ENCODE measurements at regions not wholly inside any gene's neighbourhood (a gene's known extent, or its start where the extent isn't known, plus 50 kb on each side); places are given as distances from the start of the nearest gene placed in this dataset.

- H3K27ac Mint-ChIP-seq = no peak overlapping the region
- WGBS (ENCODE audit: insufficient coverage) = no CpG with 5 or more reads among the region's 1 CpG
- CTCF ChIA-PET = interaction anchor here (0.6 to 3.6 kb wide), 91 partner anchors 9 to 1593 kb away, joined by 3 to 57 read pairs (median 4); partner anchors contain the start of gene SETBP1
Measured at GRCh38 chr18:45213040-45213333, 402.3 kb upstream of the SLC14A2 start.

GRCh38 chr18:45218436-45218835 lies 396.8 kb upstream of the SLC14A2 start:
- Histone ChIP-seq H3K27ac (ENCODE audit: low read length in 2 of 2) (no peak overlapping the region), H3K27me3 (replicated peaks in 1 of 4; ENCODE audit: control extremely low read depth in 1 of 4, control insufficient read depth in 3 of 4, insufficient read depth in 4 of 4, low read length in 3 of 4) (no peaks in the 10 kb centered on the region), H3K4me3 (ENCODE audit: control extremely low read depth in 1 of 5, extremely low read depth in 1 of 5, insufficient read depth in 1 of 5, low read depth in 2 of 5, low read length in 4 of 5) (no peak overlapping the region), H4K20me1 (ENCODE audit: control insufficient read depth, insufficient read depth, low read length, poor library complexity, severe bottlenecking) (no peaks in the 10 kb centered on the region), H2AFZ (ENCODE audit: insufficient read depth, low read depth, low read length, poor library complexity, severe bottlenecking) (no peak overlapping the region), H3K79me2 (ENCODE audit: control insufficient read depth, insufficient read depth, low read length) (no peaks in the 10 kb centered on the region), H3K9ac (ENCODE audit: low read length) (no peak overlapping the region), H3K4me2 (replicated peaks; ENCODE audit: low read depth, low read length, poor library complexity, severe bottlenecking) (no peak overlapping the region), H3K4me1 (ENCODE audit: control insufficient read depth in 2 of 2, insufficient read depth in 2 of 2, low read length in 2 of 2) (no peaks in the 10 kb centered on the region), H3K36me3 (replicated peaks in 1 of 2; ENCODE audit: control extremely low read depth in 1 of 2, control insufficient read depth in 1 of 2, extremely low read depth in 1 of 2, insufficient read depth in 2 of 2, low read length in 1 of 2) (no peaks in the 10 kb centered on the region), H3K9me3 (ENCODE audit: control extremely low read depth in 1 of 3, control insufficient read depth in 2 of 3, insufficient read depth in 1 of 3, low read length in 2 of 3) (no peaks in the 10 kb centered on the region)
- no peak for ATAC-seq (ENCODE audit: low read depth)
- H3K4me3 Mint-ChIP-seq = no peak overlapping the region
- no peak overlapping the region for H3K27ac Mint-ChIP-seq
- TF ChIP-seq EZH2 (IDR thresholded peaks at IDR 0.05; ENCODE audit: borderline replicate concordance, insufficient read depth, low read depth, low read length, poor library complexity, severe bottlenecking) = no peak
- no peak for TF ChIP-seq CTCF (IDR thresholded peaks at IDR 0.05)
- no peaks in the 10 kb centered on the region for H3K4me1 Mint-ChIP-seq
- WGBS (ENCODE audit: insufficient coverage) = 71% methylated on average over 4 of the region's 6 CpGs
- POLR2A ChIA-PET = no interaction called here
- H3K9me3 Mint-ChIP-seq (ENCODE audit: insufficient read depth) = no peaks in the 10 kb centered on the region
- no peak for DNase-seq
- CTCF ChIA-PET = interaction anchor here (0.8 to 1.4 kb wide), 5 partner anchors 9 to 1125 kb away, joined by 3 read pairs; partner anchors contain the start of gene SETBP1
- peaks cover 3% of the 10 kb centered on the region for H3K27me3 Mint-ChIP-seq
- intact Hi-C loops (cut with micrococcal nuclease) = loop anchor here (10.0 kb wide), 3 partner anchors 224 to 434 kb away; no protein-coding TSS in a partner anchor

More at GRCh38 chr18:45213040-45213333, 402.3 kb upstream of the SLC14A2 start:
- Mint-ChIP-seq H3K9me3 (ENCODE audit: insufficient read depth) (no peaks in the 10 kb centered on the region), H3K27me3 (no peaks in the 10 kb centered on the region), H3K4me3 (no peak overlapping the region), H3K4me1 (peaks cover 7% of the 10 kb centered on the region)
- H3K36me3 ChIP-seq (replicated peaks in 1 of 2; ENCODE audit: control extremely low read depth in 1 of 2, control insufficient read depth in 1 of 2, extremely low read depth in 1 of 2, insufficient read depth in 2 of 2, low read length in 1 of 2) = no peaks in the 10 kb centered on the region
- peak overlapping the region; percentile 57 for H2AFZ ChIP-seq (ENCODE audit: insufficient read depth, low read depth, low read length, poor library complexity, severe bottlenecking)
- no peak overlapping the region for H3K4me2 ChIP-seq (replicated peaks; ENCODE audit: low read depth, low read length, poor library complexity, severe bottlenecking)
- no peaks in the 10 kb centered on the region for H3K79me2 ChIP-seq (ENCODE audit: control insufficient read depth, insufficient read depth, low read length)
- no peaks in the 10 kb centered on the region for H3K27me3 ChIP-seq (replicated peaks in 1 of 4; ENCODE audit: control extremely low read depth in 1 of 4, control insufficient read depth in 3 of 4, insufficient read depth in 4 of 4, low read length in 3 of 4)
- no peak overlapping the region for H3K4me3 ChIP-seq (ENCODE audit: control extremely low read depth in 1 of 5, extremely low read depth in 1 of 5, insufficient read depth in 1 of 5, low read depth in 2 of 5, low read length in 4 of 5)
- DNase-seq (no peak), ATAC-seq (ENCODE audit: low read depth) (no peak)
- POLR2A ChIA-PET = interaction anchor here (0.7 kb wide), 1 partner anchor 533 kb away, joined by 9 read pairs; no protein-coding TSS in a partner anchor
- no peak overlapping the region for H3K27ac ChIP-seq (ENCODE audit: low read length in 2 of 2)
- H4K20me1 ChIP-seq (ENCODE audit: control insufficient read depth, insufficient read depth, low read length, poor library complexity, severe bottlenecking) = no peaks in the 10 kb centered on the region
- no peak overlapping the region for H3K9ac ChIP-seq (ENCODE audit: low read length)
- intact Hi-C loops (cut with micrococcal nuclease) = loop anchor here (2.0 to 10.0 kb wide), 6 partner anchors 110 to 490 kb away; no protein-coding TSS in a partner anchor
- H3K4me1 ChIP-seq (ENCODE audit: control insufficient read depth in 2 of 2, insufficient read depth in 2 of 2, low read length in 2 of 2) = peaks cover 0 to 6% of the 10 kb centered on the region in 2 donors
- H3K9me3 ChIP-seq (ENCODE audit: control extremely low read depth in 1 of 3, control insufficient read depth in 2 of 3, insufficient read depth in 1 of 3, low read length in 2 of 3) = no peaks in the 10 kb centered on the region
- TF ChIP-seq CTCF (IDR thresholded peaks at IDR 0.05) (peak; percentile 68), EZH2 (IDR thresholded peaks at IDR 0.05; ENCODE audit: borderline replicate concordance, insufficient read depth, low read depth, low read length, poor library complexity, severe bottlenecking) (no peak)
